HCT116 (cell line): ENCODE measurements at regions not wholly inside any gene's neighbourhood (a gene's known extent, or its start where the extent isn't known, plus 50 kb on each side); places are given as distances from the start of the nearest gene placed in this dataset.

Source experiments
- ATAC-seq: fragments of 200-7000 bp; cut with Tn5 transposase; 2 replicates; pipeline ENCODE4 v1.9.1; 2020; ENCODE audit warnings: mild to moderate bottlenecking, moderate library complexity
- BruUV-seq: library from RNA; stranded (reverse); fragments of 400-500 nt; replicated peaks from 2 replicates; lab custom pipeline; 2021; lab: Mats Ljungman, UMichigan
- CTCF ChIA-PET: fragments of 300-600 bp; sonication (Branson Sonifier 250); formaldehyde crosslinking; loops from one replicate; lab custom pipeline; 2021; ENCODE audit warnings: antibody characterized with exemption; lab: Charles Lee
- POLR2A ChIA-PET: fragments of 300-600, 350-600 bp; sonication (Branson Sonifier 250); formaldehyde crosslinking; loops from one replicate; lab custom pipeline; 2021; ENCODE audit warnings: antibody characterized with exemption; lab: Charles Lee
- RAD21 ChIA-PET, 2 experiments: fragments of 300-600 bp; sonication (Branson Sonifier 250); formaldehyde crosslinking; loops; one replicate each; lab custom pipeline; 2023; ENCODE audit warnings: low total read pairs in 2 of 2; ENCODE audit not compliant: uncharacterized antibody in 2 of 2, unreplicated experiment in 2 of 2, low non-redundant PET in 1 of 2; lab: Charles Lee
- DNase-seq: peaks from one replicate; pipeline ENCODE4 v3.0.0-alpha.2; 2010; ENCODE audit warnings: low read depth, low spot score
- H2AFZ ChIP-seq: fragments of 200-600 bp; shearing (Covaris generic), sonication (generic); 2 replicates; pipeline ENCODE4 v1.6.1; 2017; ENCODE audit warnings: low read depth, mixed run types, mixed read lengths, antibody characterized with exemption, low read length; ENCODE audit not compliant: poor library complexity, severe bottlenecking
- H3K27ac ChIP-seq: 2 replicates; pipeline ENCODE4 v1.5.1; 2012; ENCODE audit warnings: low read depth, low read length
- H3K27me3 ChIP-seq: fragments of 200-600 bp; sonication (generic); 2 replicates; pipeline ENCODE4 v1.6.1; 2016; ENCODE audit warnings: mixed run types, low read length, mixed read lengths; ENCODE audit not compliant: insufficient read depth
- H3K36me3 ChIP-seq, 2 experiments: fragments of 200-500 bp in 1 of 2; fragments of 200-600 bp in 1 of 2; sonication (Bioruptor generic) in 1 of 2; sonication (generic) in 1 of 2; 2 replicates each; pipeline versions ENCODE4 v1.5.1 to v1.6.1; 2014 to 2016; ENCODE audit warnings: low read length in 2 of 2, inconsistent platforms in 1 of 2, mixed read lengths in 1 of 2, mixed run types in 1 of 2; ENCODE audit not compliant: insufficient read depth in 2 of 2, control insufficient read depth in 1 of 2
- H3K4me1 ChIP-seq, 2 experiments: fragments of 200-600 bp in 1 of 2; sonication (generic) in 1 of 2; 2 replicates each; pipeline versions ENCODE4 v1.5.1 to v1.6.1; 2012 to 2017; ENCODE audit warnings: low read length in 2 of 2, inconsistent platforms in 1 of 2, mild to moderate bottlenecking in 1 of 2, mixed read lengths in 1 of 2, mixed run types in 1 of 2, moderate library complexity in 1 of 2; ENCODE audit not compliant: insufficient read depth in 2 of 2, control insufficient read depth in 1 of 2
- H3K4me2 ChIP-seq: fragments of 200-600 bp; sonication (generic); 2 replicates; pipeline ENCODE4 v1.6.1; 2017; ENCODE audit warnings: mixed run types, low read length, mixed read lengths
- H3K4me3 ChIP-seq, 2 experiments: fragments of 200-600 bp in 1 of 2; sonication (generic) in 1 of 2; replicated peaks in 1 of 2; 2 replicates each; pipeline ENCODE4 v1.5.1; 2011 to 2016; ENCODE audit warnings: low read length in 2 of 2, control low read depth in 1 of 2, low read depth in 1 of 2, mild to moderate bottlenecking in 1 of 2, mixed read lengths in 1 of 2, mixed run types in 1 of 2
- H3K79me2 ChIP-seq: fragments of 200-600 bp; sonication (generic); 2 replicates; pipeline ENCODE4 v1.6.1; 2017; ENCODE audit warnings: mild to moderate bottlenecking, mixed run types, low read length, moderate library complexity, mixed read lengths; ENCODE audit not compliant: insufficient read depth
- H3K9ac ChIP-seq: fragments of 200-600 bp; sonication (generic); 2 replicates; pipeline ENCODE4 v1.6.1; 2016; ENCODE audit warnings: low read length, mixed read lengths
- H3K9me2 ChIP-seq: fragments of 200-600 bp; sonication (generic), shearing (Covaris generic); 2 replicates; pipeline ENCODE4 v1.6.1; 2017; ENCODE audit warnings: mixed run types, mild to moderate bottlenecking, moderate library complexity; ENCODE audit not compliant: insufficient read depth
- H3K9me3 ChIP-seq, 2 experiments: fragments of 200-500 bp in 1 of 2; fragments of 200-600 bp in 1 of 2; sonication (Bioruptor generic) in 1 of 2; sonication (generic) in 1 of 2; 2 replicates each; pipeline ENCODE4 v1.6.1; 2014 to 2017; ENCODE audit warnings: low read length in 2 of 2, mixed read lengths in 2 of 2, inconsistent platforms in 1 of 2, low read depth in 1 of 2, mild to moderate bottlenecking in 1 of 2, mixed run types in 1 of 2, moderate library complexity in 1 of 2; ENCODE audit not compliant: control insufficient read depth in 1 of 2, insufficient read depth in 1 of 2
- H4K20me1 ChIP-seq: fragments of 200-600 bp; sonication (generic), shearing (Covaris generic); 2 replicates; pipeline ENCODE4 v1.6.1; 2017; ENCODE audit warnings: mixed run types, mild to moderate bottlenecking, moderate library complexity; ENCODE audit not compliant: insufficient read depth
- ATF3 ChIP-seq: IDR thresholded peaks from 2 replicates; pipeline ENCODE4 v1.6.1; 2012
- CBX3 ChIP-seq: IDR thresholded peaks from 2 replicates; pipeline ENCODE4 v1.6.1; 2012; ENCODE audit warnings: low read depth
- CEBPB ChIP-seq: IDR thresholded peaks from 2 replicates; pipeline ENCODE4 v1.6.1; 2012; ENCODE audit warnings: low read depth
- EGR1 ChIP-seq: IDR thresholded peaks from 2 replicates; pipeline ENCODE4 v1.6.1; 2012; ENCODE audit warnings: low read depth
- ELF1 ChIP-seq: IDR thresholded peaks from 2 replicates; pipeline ENCODE4 v1.6.1; 2012; ENCODE audit warnings: low read depth, borderline replicate concordance
- EZH2 ChIP-seq: fragments of 200-600 bp; sonication (generic); IDR thresholded peaks from 2 replicates; pipeline ENCODE4 v1.6.1; 2017; ENCODE audit warnings: antibody characterized with exemption, mixed run types
- EZH2phosphoT487 ChIP-seq: fragments of 200-600 bp; IDR thresholded peaks from 2 replicates; pipeline ENCODE4 v1.6.1; 2018; ENCODE audit warnings: antibody characterized with exemption, borderline replicate concordance
- FOSL1 ChIP-seq: IDR thresholded peaks from 2 replicates; pipeline ENCODE4 v1.6.1; 2012; ENCODE audit warnings: low read depth
- JUND ChIP-seq: IDR thresholded peaks from 2 replicates; pipeline ENCODE4 v1.6.1; 2012
- MAX ChIP-seq: IDR thresholded peaks from 2 replicates; pipeline ENCODE4 v1.6.1; 2012
- POLR2A ChIP-seq: IDR thresholded peaks from 2 replicates; pipeline ENCODE4 v1.7.0; 2011; ENCODE audit warnings: borderline replicate concordance; ENCODE audit not compliant: insufficient read depth, insufficient read length; ENCODE audit errors: extremely low read depth
- RAD21 ChIP-seq: IDR thresholded peaks from 2 replicates; pipeline ENCODE4 v1.6.1; 2012; ENCODE audit warnings: low read depth, mild to moderate bottlenecking
- REST ChIP-seq: IDR thresholded peaks from 2 replicates; pipeline ENCODE4 v1.6.1; 2012; ENCODE audit warnings: low read depth
- SIN3A ChIP-seq: IDR thresholded peaks from 2 replicates; pipeline ENCODE4 v1.6.1; 2012; ENCODE audit warnings: low read depth
- SP1 ChIP-seq: IDR thresholded peaks from 2 replicates; pipeline ENCODE4 v1.6.1; 2012; ENCODE audit warnings: low read depth
- SRF ChIP-seq: IDR thresholded peaks from 2 replicates; pipeline ENCODE4 v1.6.1; 2012; ENCODE audit warnings: low read depth
- TCF7L2 ChIP-seq: IDR thresholded peaks from 2 replicates; pipeline ENCODE4 v1.7.0; 2011; ENCODE audit warnings: borderline replicate concordance, inconsistent platforms; ENCODE audit not compliant: insufficient read depth, insufficient read length; ENCODE audit errors: extremely low read depth
- YY1 ChIP-seq: IDR thresholded peaks from 2 replicates; pipeline ENCODE4 v1.6.1; 2011; ENCODE audit warnings: low read length, low read depth, moderate library complexity, mild to moderate bottlenecking; ENCODE audit not compliant: insufficient replicate concordance; ENCODE audit errors: extremely low read depth
- ZNF274 ChIP-seq: fragments of 200-500 bp; sonication (Bioruptor generic); IDR thresholded peaks from 2 replicates; pipeline ENCODE4 v1.6.1; 2014; ENCODE audit warnings: mild to moderate bottlenecking, low read depth, low read length, inconsistent platforms
- intact Hi-C: fragments of 100-400 bp; cut with micrococcal nuclease; formaldehyde crosslinking; loops from 2 replicates; pipeline ENCODE4 v1.10.0; 2022

- ChIA-PET CTCF (no interaction called here), POLR2A (no interaction called here), RAD21 (no interaction called here)
- Histone ChIP-seq H3K27me3 (peaks cover 4% of the 10 kb centered on the region; the same call in 1 of the 2 replicates), H3K36me3 (no peaks in the 10 kb centered on the region), H3K9me3 (no peaks in the 10 kb centered on the region), H2AFZ (no peak overlapping the region), H3K9me2 (no peaks in the 10 kb centered on the region), H3K79me2 (no peaks in the 10 kb centered on the region)
- intact Hi-C loops: no loop called here
- DNase-seq: no peak
- TF ChIP-seq ATF3 (no peak), EZH2phosphoT487 (no peak), RAD21 (no peak), YY1 (no peak), POLR2A (no peak), TCF7L2 (no peak)
- TF ChIP-seq, all 23 proteins: peak for 0
- no peak for ATAC-seq
- H3K4me1 ChIP-seq: no peaks in the 10 kb centered on the region
- no peaks in the 10 kb centered on the region for H4K20me1 ChIP-seq
- H3K9ac ChIP-seq: no peak overlapping the region
- H3K4me3 ChIP-seq: no peak overlapping the region
- H3K27ac ChIP-seq: no peak overlapping the region
- no TSS peak for BruUV-seq
- no peak overlapping the region for H3K4me2 ChIP-seq
These were observed 457.2 kb upstream of the TMPO start for GRCh38 chr12:98058213-98058612.

GRCh38 chr12:98058838-98059237 is 456.6 kb upstream of the TMPO start:
- RAD21 ChIA-PET: no interaction called here
- Histone ChIP-seq H3K9ac (no peak overlapping the region), H3K36me3 (no peaks in the 10 kb centered on the region), H3K9me3 (no peaks in the 10 kb centered on the region), H3K27me3 (peaks cover 4% of the 10 kb centered on the region), H3K4me1 (no peaks in the 10 kb centered on the region), H3K4me3 (no peak overlapping the region), H3K79me2 (no peaks in the 10 kb centered on the region), H2AFZ (no peak overlapping the region), H3K27ac (no peak overlapping the region), H3K9me2 (no peaks in the 10 kb centered on the region), H4K20me1 (no peaks in the 10 kb centered on the region), H3K4me2 (no peak overlapping the region)
- POLR2A ChIA-PET: no interaction called here
- intact Hi-C loops: no loop called here
- no peak for ATAC-seq
- no peak for DNase-seq
- CTCF ChIA-PET: no interaction called here
- no TSS peak for BruUV-seq
- no peak for TF ChIP-seq ATF3
- TF ChIP-seq REST: no peak
- TF ChIP-seq POLR2A: no peak
- no peak for TF ChIP-seq EGR1
- no peak for TF ChIP-seq JUND
- no peak for TF ChIP-seq YY1
- no peak for TF ChIP-seq ZNF274
- TF ChIP-seq TCF7L2: no peak
- TF ChIP-seq CEBPB: no peak
- no peak for TF ChIP-seq EZH2phosphoT487
- no peak for TF ChIP-seq EZH2
- no peak for TF ChIP-seq SP1
- no peak for TF ChIP-seq RAD21
- TF ChIP-seq CBX3: no peak
- no peak for TF ChIP-seq SIN3A
- TF ChIP-seq SRF: no peak
- TF ChIP-seq ELF1: no peak
- no peak for TF ChIP-seq FOSL1
- no peak for TF ChIP-seq MAX
